Muscle layer of colon (tissue), 2 donors: ENCODE measurements at regions not wholly inside any gene's neighbourhood (a gene's known extent, or its start where the extent isn't known, plus 50 kb on each side); places are given as distances from the start of the nearest gene placed in this dataset.
"Not testable (repeated sequence)": the region's sequence is repeated elsewhere in the genome, so short reads cannot be mapped to it uniquely, and the experiment has no call there.

Source experiments
- H3K27ac ChIP-seq: one replicate; pipeline ENCODE4 v1.7.0; 2013; ENCODE audit warnings: low read depth, mild to moderate bottlenecking, low read length, moderate library complexity
- H3K27me3 ChIP-seq, 2 donors: one replicate each; pipeline ENCODE4 v1.7.0; 2013; ENCODE audit warnings: low read length in 2 of 2, mild to moderate bottlenecking in 2 of 2; ENCODE audit not compliant: insufficient read depth in 2 of 2, control insufficient read depth in 1 of 2
- H3K36me3 ChIP-seq: one replicate; pipeline ENCODE4 v1.7.0; 2013; ENCODE audit warnings: mild to moderate bottlenecking, low read length; ENCODE audit not compliant: insufficient read depth
- H3K4me1 ChIP-seq: one replicate; pipeline ENCODE4 v1.7.0; 2013; ENCODE audit warnings: mild to moderate bottlenecking, low read length; ENCODE audit not compliant: insufficient read depth
- H3K4me3 ChIP-seq, 2 donors: one replicate each; pipeline ENCODE4 v1.7.0; 2013; ENCODE audit warnings: low read length in 2 of 2, low read depth in 1 of 2, mild to moderate bottlenecking in 1 of 2, moderate library complexity in 1 of 2
- H3K9ac ChIP-seq: one replicate; pipeline ENCODE4 v1.7.0; 2013; ENCODE audit warnings: low read length
- H3K9me3 ChIP-seq: one replicate; pipeline ENCODE4 v1.7.0; 2013; ENCODE audit warnings: mild to moderate bottlenecking, low read length
- donor health status: abdominal sarcoma.
- donor health status: Adenocarcinoma of cecum.

DNA sequence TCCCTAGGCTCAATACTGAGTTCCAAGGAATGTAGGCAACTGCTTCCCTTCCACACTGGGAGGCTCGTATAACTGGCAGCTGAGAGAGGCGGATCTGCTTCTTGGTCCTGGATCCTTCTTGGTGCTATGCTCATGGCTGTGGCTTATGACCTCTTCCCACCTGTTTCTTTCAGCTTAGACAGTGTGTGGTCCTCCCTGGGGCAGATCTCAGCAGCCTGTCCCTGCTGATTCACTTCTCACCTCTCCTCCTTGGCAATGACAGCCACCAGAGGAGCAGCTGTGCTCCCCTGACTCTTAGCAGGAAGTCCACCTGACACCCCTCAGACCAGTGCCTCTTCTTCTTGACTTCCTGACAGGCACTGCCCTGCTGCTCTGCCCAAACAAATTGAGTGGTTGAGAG is 75.1 kb upstream of the PTGFRN start:
- Histone ChIP-seq H3K27ac (no peak overlapping the region), H3K4me1 (peaks cover 11% of the 10 kb centered on the region), H3K27me3 (no peaks in the 10 kb centered on the region), H3K9ac (no peak overlapping the region), H3K4me3 (no peak overlapping the region), H3K9me3 (no peaks in the 10 kb centered on the region), H3K36me3 (no peaks in the 10 kb centered on the region)

DNA sequence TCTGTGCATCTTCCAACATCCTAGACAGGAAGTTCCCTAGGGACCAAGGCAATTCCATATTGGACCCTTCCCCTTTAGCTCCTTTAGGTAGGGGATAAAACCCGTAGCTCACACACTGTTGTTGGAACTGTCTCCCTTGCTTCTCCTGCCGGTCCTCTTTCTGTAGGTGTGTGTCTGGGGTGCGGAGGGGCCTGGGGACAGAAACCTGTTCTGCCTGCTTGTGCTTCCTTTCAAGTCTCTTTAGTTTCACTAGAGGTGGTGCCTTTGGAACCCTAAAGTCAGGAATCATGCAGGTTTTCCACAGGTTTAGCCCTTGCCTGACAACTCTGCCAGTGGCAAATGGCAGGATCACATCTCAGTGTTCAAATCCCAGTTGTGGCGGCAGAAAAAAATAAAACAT is 74.6 kb upstream of the PTGFRN start:
- H3K36me3 ChIP-seq: no peaks in the 10 kb centered on the region
- peaks cover 11% of the 10 kb centered on the region for H3K4me1 ChIP-seq
- H3K27ac ChIP-seq: no peak overlapping the region
- no peaks in the 10 kb centered on the region for H3K9me3 ChIP-seq
- no peak overlapping the region for H3K4me3 ChIP-seq
- no peak overlapping the region for H3K9ac ChIP-seq
- no peaks in the 10 kb centered on the region for H3K27me3 ChIP-seq

DNA sequence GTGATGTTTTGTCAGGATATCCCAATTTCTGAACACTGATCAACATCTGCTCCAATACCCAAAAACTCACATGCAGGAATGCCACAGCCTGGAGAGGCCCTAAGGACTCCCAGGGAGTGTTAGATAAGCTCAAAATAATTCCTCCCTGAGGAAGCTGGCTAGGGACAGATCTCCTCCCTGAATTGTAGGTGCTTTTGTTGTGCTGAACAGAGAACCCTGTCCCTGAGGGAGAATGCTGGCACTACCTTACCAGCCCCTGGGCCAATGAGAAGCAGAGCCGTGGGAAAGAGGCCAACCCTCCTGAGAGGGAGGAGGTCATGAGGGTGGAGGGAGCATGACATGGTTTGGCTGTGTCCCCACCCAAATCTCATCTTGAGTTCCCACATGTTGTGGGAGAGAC is 73.6 kb upstream of the PTGFRN start:
- Histone ChIP-seq H3K9me3 (no peaks in the 10 kb centered on the region), H3K4me1 (peaks cover 11% of the 10 kb centered on the region), H3K4me3 (no peak overlapping the region), H3K36me3 (no peaks in the 10 kb centered on the region), H3K27me3 (no peaks in the 10 kb centered on the region), H3K9ac (no peak overlapping the region), H3K27ac (no peak overlapping the region)

DNA sequence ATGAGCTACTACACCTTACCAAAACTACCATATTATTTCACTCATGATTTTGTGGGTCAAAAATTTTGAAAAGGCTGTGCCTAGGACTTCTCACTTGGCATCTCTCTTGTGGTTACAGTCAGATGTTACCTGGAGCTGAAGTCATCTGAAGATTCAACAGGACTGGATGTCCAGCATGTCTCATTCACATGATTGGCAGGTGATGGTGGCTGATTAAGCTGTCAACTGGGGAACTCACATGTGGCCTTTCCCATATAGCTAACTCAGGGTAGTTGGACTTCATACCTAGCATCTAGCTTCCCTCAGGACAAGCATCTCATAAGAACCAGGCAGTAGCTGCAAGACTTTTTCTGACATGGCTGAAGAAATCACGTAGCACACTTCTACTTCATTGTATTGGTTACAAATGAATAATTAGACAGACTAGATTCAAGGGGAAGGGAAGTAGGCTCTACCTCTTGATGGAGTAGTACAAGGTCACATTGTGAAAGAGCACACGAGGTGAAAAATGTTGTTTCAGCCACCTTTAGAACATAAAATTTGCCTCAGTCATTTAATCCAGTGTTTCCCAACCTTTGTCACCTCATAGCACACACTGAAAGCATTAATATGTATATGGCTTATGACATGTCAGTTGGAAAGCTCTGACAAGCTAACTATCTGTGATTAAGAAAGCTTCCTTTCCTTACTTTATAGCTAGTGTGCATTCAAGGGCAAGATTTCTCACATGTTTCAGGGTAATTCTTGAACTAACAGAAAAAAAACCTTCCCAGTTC is 68.0 kb upstream of the PTGFRN start:
- no peak overlapping the region for H3K4me3 ChIP-seq
- no peak overlapping the region for H3K9ac ChIP-seq
- no peaks in the 10 kb centered on the region for H3K36me3 ChIP-seq
- no peaks in the 10 kb centered on the region for H3K27me3 ChIP-seq
- peaks cover 7% of the 10 kb centered on the region for H3K4me1 ChIP-seq
- no peak overlapping the region for H3K27ac ChIP-seq
- no peaks in the 10 kb centered on the region for H3K9me3 ChIP-seq

GRCh38 chr1:116842654-116843053 is 67.1 kb upstream of the PTGFRN start:
- no peak overlapping the region for H3K9ac ChIP-seq

DNA sequence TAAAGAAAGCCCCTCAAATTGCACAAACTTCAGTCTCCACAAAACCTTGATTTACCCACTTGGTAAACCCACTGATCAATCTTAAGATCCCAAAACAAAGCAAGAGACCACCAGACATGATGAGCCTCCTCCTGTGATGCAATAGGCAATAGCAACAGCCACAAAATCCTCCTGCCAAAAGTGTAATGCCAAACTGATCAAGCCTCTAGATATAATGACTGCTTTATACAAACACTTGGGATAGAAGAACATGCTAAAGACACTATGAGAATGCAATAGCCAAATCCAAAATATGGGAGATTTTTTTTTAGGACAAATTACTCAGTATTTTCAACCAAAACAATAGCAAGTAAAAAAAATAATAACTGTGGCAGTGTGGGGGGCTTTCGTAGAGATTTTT is 64.9 kb upstream of the PTGFRN start:
- Histone ChIP-seq H3K4me1 (peaks cover 7% of the 10 kb centered on the region), H3K9ac (no peak overlapping the region), H3K36me3 (no peaks in the 10 kb centered on the region), H3K27me3 (no peaks in the 10 kb centered on the region), H3K4me3 (no peak overlapping the region), H3K27ac (no peak overlapping the region), H3K9me3 (no peaks in the 10 kb centered on the region)

More at GRCh38 chr1:116842654-116843053, 67.1 kb upstream of the PTGFRN start:
- Histone ChIP-seq H3K27me3 (no peaks in the 10 kb centered on the region), H3K27ac (no peak overlapping the region), H3K4me3 (no peak overlapping the region), H3K36me3 (no peaks in the 10 kb centered on the region), H3K9me3 (no peaks in the 10 kb centered on the region), H3K4me1 (peaks cover 7% of the 10 kb centered on the region)

DNA sequence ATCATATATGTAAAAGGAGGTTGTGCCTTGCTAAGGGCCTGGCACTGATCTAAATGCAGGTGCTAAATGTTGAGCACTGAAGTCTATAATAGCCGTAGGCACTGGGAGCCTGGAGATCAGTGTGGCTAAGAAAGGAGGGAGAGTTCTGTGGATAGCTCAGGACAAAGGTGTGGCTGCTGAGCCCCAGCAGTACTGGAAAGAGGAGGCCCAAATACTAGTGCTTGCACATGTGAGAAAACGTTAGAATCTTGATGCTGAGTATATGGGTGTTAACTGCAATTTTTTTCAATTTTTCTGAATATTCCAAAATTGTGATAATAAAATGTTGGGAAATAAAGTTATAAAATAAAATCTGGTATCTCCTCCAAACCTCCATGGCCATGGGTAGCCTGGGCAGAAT is 62.5 kb upstream of the PTGFRN start:
- H3K9me3 ChIP-seq: no peaks in the 10 kb centered on the region
- no peak overlapping the region for H3K4me3 ChIP-seq
- H3K27me3 ChIP-seq: no peaks in the 10 kb centered on the region
- H3K4me1 ChIP-seq: peaks cover 7% of the 10 kb centered on the region
- no peak overlapping the region for H3K9ac ChIP-seq
- H3K36me3 ChIP-seq: no peaks in the 10 kb centered on the region
- peak overlapping the region; percentile 34 for H3K27ac ChIP-seq

DNA sequence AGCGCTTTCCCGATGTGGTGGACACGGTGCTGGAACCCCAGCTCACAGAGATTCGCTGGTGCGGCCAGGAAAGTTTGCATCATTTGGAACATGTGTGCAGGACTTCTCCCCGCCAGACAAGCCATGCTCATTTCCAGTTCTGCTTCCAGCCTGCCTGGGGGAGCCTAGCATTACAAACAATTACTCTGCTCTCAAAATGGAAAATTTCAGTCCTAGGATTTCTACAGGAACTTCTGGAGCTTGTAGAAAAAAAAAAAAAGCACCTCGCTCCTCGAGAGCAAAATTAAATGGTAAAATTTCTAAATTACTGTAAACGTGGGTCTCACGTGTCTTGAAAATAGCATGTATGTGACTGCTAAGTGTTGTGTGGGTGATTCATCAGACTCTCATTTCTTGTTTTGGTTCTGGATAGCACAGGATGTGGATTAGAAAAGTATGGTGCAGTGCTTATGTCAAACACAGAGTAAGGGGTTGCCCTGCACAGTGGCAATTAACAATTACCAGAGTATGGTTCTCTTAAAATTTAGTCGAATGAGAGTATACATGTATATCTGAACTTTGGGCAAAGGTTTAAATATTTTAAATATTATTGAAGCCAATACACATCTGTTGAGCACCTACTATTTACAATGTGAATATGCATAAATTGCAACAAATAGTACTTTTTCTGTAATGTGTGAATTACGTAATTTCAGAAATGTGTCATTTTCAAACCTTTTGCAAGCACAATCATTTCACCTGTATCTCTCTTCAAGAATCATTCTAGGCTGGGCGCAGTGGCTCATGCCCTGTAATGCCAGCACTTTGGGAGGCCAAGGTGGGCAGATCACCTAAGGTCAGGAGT is 61.8 kb upstream of the PTGFRN start:
- H3K9me3 ChIP-seq: no peaks in the 10 kb centered on the region
- H3K9ac ChIP-seq: no peak overlapping the region
- H3K4me1 ChIP-seq: peaks cover 7% of the 10 kb centered on the region
- no peaks in the 10 kb centered on the region for H3K27me3 ChIP-seq
- no peak overlapping the region for H3K4me3 ChIP-seq
- no peaks in the 10 kb centered on the region for H3K36me3 ChIP-seq
- H3K27ac ChIP-seq: peak overlapping the region; percentile 34

DNA sequence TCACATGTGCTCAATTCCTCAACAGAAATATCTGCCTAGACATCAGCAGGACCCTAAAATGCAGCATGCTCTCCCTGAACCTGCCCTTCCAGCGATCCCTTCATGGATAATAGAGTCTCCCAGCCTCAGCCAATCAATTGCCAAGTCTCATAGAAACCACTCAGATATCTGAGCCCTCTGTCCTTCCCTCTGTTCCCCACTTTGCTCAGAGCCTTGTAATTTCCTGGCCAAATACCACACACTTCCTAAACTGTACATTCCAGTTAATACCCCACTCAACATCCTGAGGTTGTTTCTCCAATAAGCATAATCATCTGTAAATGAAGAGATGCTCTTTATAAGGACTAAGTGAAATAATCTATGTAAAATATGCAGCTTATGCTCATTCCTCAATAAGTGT is 59.3 kb upstream of the PTGFRN start:
- H3K9ac ChIP-seq: no peak overlapping the region
- H3K4me3 ChIP-seq: no peak overlapping the region
- no peaks in the 10 kb centered on the region for H3K9me3 ChIP-seq
- H3K27me3 ChIP-seq: no peaks in the 10 kb centered on the region
- no peak overlapping the region for H3K27ac ChIP-seq
- peaks cover 29% of the 10 kb centered on the region for H3K4me1 ChIP-seq
- no peaks in the 10 kb centered on the region for H3K36me3 ChIP-seq

DNA sequence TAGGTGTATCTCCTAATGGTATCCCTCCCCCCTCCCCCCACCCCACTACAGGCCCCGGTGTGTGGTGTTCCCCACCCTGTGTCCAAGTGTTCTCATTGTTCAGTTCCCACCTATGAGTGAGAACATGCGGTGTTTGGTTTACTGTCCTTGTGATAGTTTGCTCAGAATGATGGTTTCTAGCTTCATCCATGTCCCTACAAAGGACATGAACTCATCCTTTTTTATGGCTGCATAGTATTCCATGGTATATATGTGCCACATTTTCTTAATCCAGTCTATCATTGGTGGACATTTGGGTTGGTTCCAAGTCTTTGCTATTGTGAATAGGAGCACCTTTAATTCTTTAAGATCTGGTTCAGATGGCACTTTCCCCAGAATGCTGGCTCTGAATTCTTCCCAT is 58.5 kb upstream of the PTGFRN start:
- H3K27me3 ChIP-seq, H3K27ac ChIP-seq, H3K9ac ChIP-seq, H3K9me3 ChIP-seq, H3K4me3 ChIP-seq, H3K36me3 ChIP-seq: not testable (repeated sequence)
- H3K4me1 ChIP-seq: peaks cover 30% of the 10 kb centered on the region

- Histone ChIP-seq H3K4me1 (peaks cover 32% of the 10 kb centered on the region), H3K9ac (no peak overlapping the region), H3K27me3 (no peaks in the 10 kb centered on the region), H3K36me3 (no peaks in the 10 kb centered on the region), H3K27ac (no peak overlapping the region), H3K9me3 (no peaks in the 10 kb centered on the region), H3K4me3 (no peak overlapping the region)
These were observed 57.9 kb upstream of the PTGFRN start for GRCh38 chr1:116851846-116852245.
